HCT116 (cell line): ENCODE measurements at regions not wholly inside any gene's neighbourhood (a gene's known extent, or its start where the extent isn't known, plus 50 kb on each side); places are given as distances from the start of the nearest gene placed in this dataset.

Experiments
- ATAC-seq: fragments of 200-7000 bp; cut with Tn5 transposase; 2 replicates; pipeline ENCODE4 v1.9.1; 2020; ENCODE audit warnings: mild to moderate bottlenecking, moderate library complexity
- BruUV-seq: library from RNA; stranded (reverse); fragments of 400-500 nt; replicated peaks from 2 replicates; lab custom pipeline; 2021; lab: Mats Ljungman, UMichigan
- CTCF ChIA-PET: fragments of 300-600 bp; sonication (Branson Sonifier 250); formaldehyde crosslinking; loops from one replicate; lab custom pipeline; 2021; ENCODE audit warnings: antibody characterized with exemption; lab: Charles Lee
- POLR2A ChIA-PET: fragments of 300-600, 350-600 bp; sonication (Branson Sonifier 250); formaldehyde crosslinking; loops from one replicate; lab custom pipeline; 2021; ENCODE audit warnings: antibody characterized with exemption; lab: Charles Lee
- RAD21 ChIA-PET, 2 experiments: fragments of 300-600 bp; sonication (Branson Sonifier 250); formaldehyde crosslinking; loops; one replicate each; lab custom pipeline; 2023; ENCODE audit warnings: low total read pairs in 2 of 2; ENCODE audit not compliant: uncharacterized antibody in 2 of 2, unreplicated experiment in 2 of 2, low non-redundant PET in 1 of 2; lab: Charles Lee
- DNase-seq: peaks from one replicate; pipeline ENCODE4 v3.0.0-alpha.2; 2010; ENCODE audit warnings: low read depth, low spot score
- H2AFZ ChIP-seq: fragments of 200-600 bp; shearing (Covaris generic), sonication (generic); 2 replicates; pipeline ENCODE4 v1.6.1; 2017; ENCODE audit warnings: low read depth, mixed run types, mixed read lengths, antibody characterized with exemption, low read length; ENCODE audit not compliant: poor library complexity, severe bottlenecking
- H3K27ac ChIP-seq: 2 replicates; pipeline ENCODE4 v1.5.1; 2012; ENCODE audit warnings: low read depth, low read length
- H3K27me3 ChIP-seq: fragments of 200-600 bp; sonication (generic); 2 replicates; pipeline ENCODE4 v1.6.1; 2016; ENCODE audit warnings: mixed run types, low read length, mixed read lengths; ENCODE audit not compliant: insufficient read depth
- H3K36me3 ChIP-seq, 2 experiments: fragments of 200-500 bp in 1 of 2; fragments of 200-600 bp in 1 of 2; sonication (Bioruptor generic) in 1 of 2; sonication (generic) in 1 of 2; 2 replicates each; pipeline versions ENCODE4 v1.5.1 to v1.6.1; 2014 to 2016; ENCODE audit warnings: low read length in 2 of 2, inconsistent platforms in 1 of 2, mixed read lengths in 1 of 2, mixed run types in 1 of 2; ENCODE audit not compliant: insufficient read depth in 2 of 2, control insufficient read depth in 1 of 2
- H3K4me1 ChIP-seq, 2 experiments: fragments of 200-600 bp in 1 of 2; sonication (generic) in 1 of 2; 2 replicates each; pipeline versions ENCODE4 v1.5.1 to v1.6.1; 2012 to 2017; ENCODE audit warnings: low read length in 2 of 2, inconsistent platforms in 1 of 2, mild to moderate bottlenecking in 1 of 2, mixed read lengths in 1 of 2, mixed run types in 1 of 2, moderate library complexity in 1 of 2; ENCODE audit not compliant: insufficient read depth in 2 of 2, control insufficient read depth in 1 of 2
- H3K4me2 ChIP-seq: fragments of 200-600 bp; sonication (generic); 2 replicates; pipeline ENCODE4 v1.6.1; 2017; ENCODE audit warnings: mixed run types, low read length, mixed read lengths
- H3K4me3 ChIP-seq, 2 experiments: fragments of 200-600 bp in 1 of 2; sonication (generic) in 1 of 2; replicated peaks in 1 of 2; 2 replicates each; pipeline ENCODE4 v1.5.1; 2011 to 2016; ENCODE audit warnings: low read length in 2 of 2, control low read depth in 1 of 2, low read depth in 1 of 2, mild to moderate bottlenecking in 1 of 2, mixed read lengths in 1 of 2, mixed run types in 1 of 2
- H3K79me2 ChIP-seq: fragments of 200-600 bp; sonication (generic); 2 replicates; pipeline ENCODE4 v1.6.1; 2017; ENCODE audit warnings: mild to moderate bottlenecking, mixed run types, low read length, moderate library complexity, mixed read lengths; ENCODE audit not compliant: insufficient read depth
- H3K9ac ChIP-seq: fragments of 200-600 bp; sonication (generic); 2 replicates; pipeline ENCODE4 v1.6.1; 2016; ENCODE audit warnings: low read length, mixed read lengths
- H3K9me2 ChIP-seq: fragments of 200-600 bp; sonication (generic), shearing (Covaris generic); 2 replicates; pipeline ENCODE4 v1.6.1; 2017; ENCODE audit warnings: mixed run types, mild to moderate bottlenecking, moderate library complexity; ENCODE audit not compliant: insufficient read depth
- H3K9me3 ChIP-seq, 2 experiments: fragments of 200-500 bp in 1 of 2; fragments of 200-600 bp in 1 of 2; sonication (Bioruptor generic) in 1 of 2; sonication (generic) in 1 of 2; 2 replicates each; pipeline ENCODE4 v1.6.1; 2014 to 2017; ENCODE audit warnings: low read length in 2 of 2, mixed read lengths in 2 of 2, inconsistent platforms in 1 of 2, low read depth in 1 of 2, mild to moderate bottlenecking in 1 of 2, mixed run types in 1 of 2, moderate library complexity in 1 of 2; ENCODE audit not compliant: control insufficient read depth in 1 of 2, insufficient read depth in 1 of 2
- H4K20me1 ChIP-seq: fragments of 200-600 bp; sonication (generic), shearing (Covaris generic); 2 replicates; pipeline ENCODE4 v1.6.1; 2017; ENCODE audit warnings: mixed run types, mild to moderate bottlenecking, moderate library complexity; ENCODE audit not compliant: insufficient read depth
- ATF3 ChIP-seq: IDR thresholded peaks from 2 replicates; pipeline ENCODE4 v1.6.1; 2012
- CEBPB ChIP-seq: IDR thresholded peaks from 2 replicates; pipeline ENCODE4 v1.6.1; 2012; ENCODE audit warnings: low read depth
- EGR1 ChIP-seq: IDR thresholded peaks from 2 replicates; pipeline ENCODE4 v1.6.1; 2012; ENCODE audit warnings: low read depth
- ELF1 ChIP-seq: IDR thresholded peaks from 2 replicates; pipeline ENCODE4 v1.6.1; 2012; ENCODE audit warnings: low read depth, borderline replicate concordance
- EZH2phosphoT487 ChIP-seq: fragments of 200-600 bp; IDR thresholded peaks from 2 replicates; pipeline ENCODE4 v1.6.1; 2018; ENCODE audit warnings: antibody characterized with exemption, borderline replicate concordance
- JUND ChIP-seq: IDR thresholded peaks from 2 replicates; pipeline ENCODE4 v1.6.1; 2012
- MAX ChIP-seq: IDR thresholded peaks from 2 replicates; pipeline ENCODE4 v1.6.1; 2012
- POLR2A ChIP-seq: IDR thresholded peaks from 2 replicates; pipeline ENCODE4 v1.7.0; 2011; ENCODE audit warnings: borderline replicate concordance; ENCODE audit not compliant: insufficient read depth, insufficient read length; ENCODE audit errors: extremely low read depth
- POLR2AphosphoS5 ChIP-seq: IDR thresholded peaks from 2 replicates; pipeline ENCODE4 v1.6.1; 2011; ENCODE audit warnings: mild to moderate bottlenecking, low read depth, low read length, moderate library complexity
- RAD21 ChIP-seq: IDR thresholded peaks from 2 replicates; pipeline ENCODE4 v1.6.1; 2012; ENCODE audit warnings: low read depth, mild to moderate bottlenecking
- SIN3A ChIP-seq: IDR thresholded peaks from 2 replicates; pipeline ENCODE4 v1.6.1; 2012; ENCODE audit warnings: low read depth
- SP1 ChIP-seq: IDR thresholded peaks from 2 replicates; pipeline ENCODE4 v1.6.1; 2012; ENCODE audit warnings: low read depth
- SRF ChIP-seq: IDR thresholded peaks from 2 replicates; pipeline ENCODE4 v1.6.1; 2012; ENCODE audit warnings: low read depth
- YY1 ChIP-seq: IDR thresholded peaks from 2 replicates; pipeline ENCODE4 v1.6.1; 2011; ENCODE audit warnings: low read length, low read depth, moderate library complexity, mild to moderate bottlenecking; ENCODE audit not compliant: insufficient replicate concordance; ENCODE audit errors: extremely low read depth
- ZBTB33 ChIP-seq: IDR thresholded peaks from 2 replicates; pipeline ENCODE4 v1.6.1; 2011; ENCODE audit warnings: mild to moderate bottlenecking, low read length, moderate library complexity; ENCODE audit not compliant: insufficient replicate concordance; ENCODE audit errors: extremely low read depth
- ZFX ChIP-seq: fragments of 450-650 bp; IDR thresholded peaks from 2 replicates; pipeline ENCODE4 v1.6.1; 2017
- ZNF274 ChIP-seq: fragments of 200-500 bp; sonication (Bioruptor generic); IDR thresholded peaks from 2 replicates; pipeline ENCODE4 v1.6.1; 2014; ENCODE audit warnings: mild to moderate bottlenecking, low read depth, low read length, inconsistent platforms
- intact Hi-C: fragments of 100-400 bp; cut with micrococcal nuclease; formaldehyde crosslinking; loops from 2 replicates; pipeline ENCODE4 v1.10.0; 2022
- TF ChIP-seq, protein P1 (sequence below), 3 experiments: fragments of 200-600 bp in 1 of 3; sonication (generic) in 1 of 3; IDR thresholded peaks in 2 of 3; conservative IDR thresholded peaks in 1 of 3; 2 replicates each; pipeline ENCODE4 v1.5.1; 2012 to 2017; ENCODE audit warnings: low read depth in 2 of 3, low read length in 2 of 3, antibody characterized with exemption in 1 of 3, borderline replicate concordance in 1 of 3, control low read depth in 1 of 3, mild to moderate bottlenecking in 1 of 3, mixed read lengths in 1 of 3, mixed run types in 1 of 3, moderate library complexity in 1 of 3; ENCODE audit not compliant: insufficient read depth in 1 of 3

- no peak for TF ChIP-seq ZBTB33
- TF ChIP-seq ZFX = no peak
- TF ChIP-seq POLR2A = no peak
- TF ChIP-seq RAD21 = no peak
- no peak for TF ChIP-seq MAX
- TF ChIP-seq SP1 = no peak
- TF ChIP-seq SIN3A = no peak
- no peak for TF ChIP-seq EGR1
- no peak for TF ChIP-seq ELF1
- no peak for TF ChIP-seq ATF3
Measured at GRCh38 chr2:40034801-40035200, 255.7 kb upstream of the THUMPD2 start (continued).

GRCh38 chr2:40034198-40034597 is 255.1 kb upstream of the THUMPD2 start:
- RAD21 ChIA-PET = no interaction called here
- Histone ChIP-seq H3K9me3 (no peaks in the 10 kb centered on the region), H3K9ac (no peak overlapping the region), H3K36me3 (no peaks in the 10 kb centered on the region), H3K4me3 (no peak overlapping the region), H3K27me3 (peaks cover 4% of the 10 kb centered on the region; the same call in 1 of the 2 replicates), H3K27ac (no peak overlapping the region), H2AFZ (no peak overlapping the region)
- no TSS peak for BruUV-seq
- intact Hi-C loops = no loop called here
- POLR2A ChIA-PET = no interaction called here
- CTCF ChIA-PET = no interaction called here
- TF ChIP-seq JUND (no peak), SIN3A (no peak), RAD21 (no peak), EZH2phosphoT487 (no peak), ZBTB33 (no peak), POLR2A (no peak), MAX (no peak), ZNF274 (no peak), CEBPB (no peak), YY1 (no peak), ATF3 (no peak), SRF (no peak), POLR2AphosphoS5 (no peak)
- TF ChIP-seq, protein P1, sequence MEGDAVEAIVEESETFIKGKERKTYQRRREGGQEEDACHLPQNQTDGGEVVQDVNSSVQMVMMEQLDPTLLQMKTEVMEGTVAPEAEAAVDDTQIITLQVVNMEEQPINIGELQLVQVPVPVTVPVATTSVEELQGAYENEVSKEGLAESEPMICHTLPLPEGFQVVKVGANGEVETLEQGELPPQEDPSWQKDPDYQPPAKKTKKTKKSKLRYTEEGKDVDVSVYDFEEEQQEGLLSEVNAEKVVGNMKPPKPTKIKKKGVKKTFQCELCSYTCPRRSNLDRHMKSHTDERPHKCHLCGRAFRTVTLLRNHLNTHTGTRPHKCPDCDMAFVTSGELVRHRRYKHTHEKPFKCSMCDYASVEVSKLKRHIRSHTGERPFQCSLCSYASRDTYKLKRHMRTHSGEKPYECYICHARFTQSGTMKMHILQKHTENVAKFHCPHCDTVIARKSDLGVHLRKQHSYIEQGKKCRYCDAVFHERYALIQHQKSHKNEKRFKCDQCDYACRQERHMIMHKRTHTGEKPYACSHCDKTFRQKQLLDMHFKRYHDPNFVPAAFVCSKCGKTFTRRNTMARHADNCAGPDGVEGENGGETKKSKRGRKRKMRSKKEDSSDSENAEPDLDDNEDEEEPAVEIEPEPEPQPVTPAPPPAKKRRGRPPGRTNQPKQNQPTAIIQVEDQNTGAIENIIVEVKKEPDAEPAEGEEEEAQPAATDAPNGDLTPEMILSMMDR (IDR thresholded peaks at IDR 0.05 in 2 of 3, conservative IDR thresholded peaks at IDR 0.05 in 1 of 3; ENCODE audit: borderline replicate concordance in 1 of 3, insufficient read depth in 1 of 3, low read depth in 2 of 3, low read length in 2 of 3) = no peak
- TF ChIP-seq, all 23 proteins: peak for 0
- no peak for DNase-seq
- no peaks in the 10 kb centered on the region for H3K4me1 ChIP-seq
- H3K79me2 ChIP-seq = no peaks in the 10 kb centered on the region
- ATAC-seq = no peak
- no peaks in the 10 kb centered on the region for H4K20me1 ChIP-seq
- H3K4me2 ChIP-seq = no peak overlapping the region
- H3K9me2 ChIP-seq = no peaks in the 10 kb centered on the region
